Activated T-cell treated with anti-CD3 and anti-CD28 coated beads, Interleukin-2, amount 50 U/mL, for 72 hours (primary cell): ENCODE measurements at regions not wholly inside any gene's neighbourhood (a gene's known extent, or its start where the extent isn't known, plus 50 kb on each side); places are given as distances from the start of the nearest gene placed in this dataset.

Experiments
- ATAC-seq, 2 donors: fragments of 150-1000 bp; cut with Tn5 transposase; replicated peaks in 1 of 2; 2 replicates each; pipeline ENCODE4 v1.10.0; 2021; ENCODE audit warnings: moderate library complexity in 2 of 2, mild to moderate bottlenecking in 1 of 2
- DNase-seq, 2 donors: peaks; one replicate each; pipeline ENCODE4 v3.0.0; 2021 to 2022; ENCODE audit warnings: mixed read lengths in 1 of 2
- H3K27ac Mint-ChIP-seq: one replicate; pipeline ENCODE4 v1.8.0; 2022; ENCODE audit warnings: mild to moderate bottlenecking, moderate library complexity, mixed read lengths
- H3K27me3 Mint-ChIP-seq: one replicate; pipeline ENCODE4 v1.8.0; 2022; ENCODE audit warnings: low read depth, mixed read lengths
- H3K36me3 Mint-ChIP-seq, 2 donors: one replicate each; pipeline ENCODE4 v1.8.0; 2022; ENCODE audit warnings: mixed read lengths in 2 of 2, mild to moderate bottlenecking in 1 of 2; ENCODE audit not compliant: insufficient read depth in 2 of 2
- H3K4me1 Mint-ChIP-seq: one replicate; pipeline ENCODE4 v1.8.0; 2022; ENCODE audit warnings: low read depth, mixed read lengths
- H3K4me3 Mint-ChIP-seq, 2 donors: one replicate each; pipeline ENCODE4 v1.8.0; 2022; ENCODE audit warnings: mild to moderate bottlenecking in 2 of 2, mixed read lengths in 2 of 2, moderate library complexity in 2 of 2
- H3K9me3 Mint-ChIP-seq, 2 donors: one replicate each; pipeline ENCODE4 v1.8.0; 2022; ENCODE audit warnings: mixed read lengths in 2 of 2

DNA sequence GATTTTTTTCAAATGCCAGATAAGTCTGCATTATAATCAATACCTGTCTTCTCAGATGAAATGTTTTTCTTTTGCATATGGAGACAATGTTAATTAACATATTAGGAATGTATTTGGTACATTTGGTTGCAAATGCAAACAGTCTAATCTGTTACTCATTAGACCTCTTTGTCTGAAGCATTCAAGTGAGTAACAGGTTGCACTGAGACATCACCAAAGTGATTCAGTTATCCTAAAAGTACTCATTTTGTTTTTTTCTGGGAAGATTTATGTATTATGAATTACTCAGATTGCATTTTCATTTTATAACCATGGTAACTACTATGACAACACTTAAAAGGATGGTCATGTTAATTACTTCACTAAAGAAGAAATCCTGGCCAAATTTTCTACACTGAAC, 513.6 kb downstream of the HTR7 start:
- no peaks in the 10 kb centered on the region for H3K4me1 Mint-ChIP-seq
- H3K9me3 Mint-ChIP-seq, result peaks cover 0 to 5% of the 10 kb centered on the region in 2 donors
- no peaks in the 10 kb centered on the region for H3K27me3 Mint-ChIP-seq
- H3K36me3 Mint-ChIP-seq, result no peaks in the 10 kb centered on the region
- no peak overlapping the region for H3K27ac Mint-ChIP-seq
- no peak overlapping the region for H3K4me3 Mint-ChIP-seq
- ATAC-seq (no peak), DNase-seq (no peak)

DNA sequence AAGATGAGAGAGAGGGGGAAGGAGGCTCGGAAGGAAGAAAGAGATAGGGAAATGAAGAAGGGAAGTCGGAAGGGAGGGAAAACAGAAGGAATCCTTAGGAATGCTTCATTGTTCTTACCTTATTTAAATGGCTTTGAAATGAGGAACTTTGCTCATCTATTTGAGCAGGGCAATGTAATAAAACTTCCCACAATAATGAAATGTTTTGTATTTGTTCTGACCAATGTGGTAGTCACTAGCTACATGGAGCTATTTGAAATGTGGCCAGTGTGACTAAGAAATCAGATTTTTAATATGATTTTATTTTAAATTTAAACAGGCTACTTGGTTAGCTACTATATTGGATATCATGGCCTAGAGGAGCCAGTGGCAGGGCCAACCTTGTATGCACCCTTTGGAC, 510.6 kb downstream of the HTR7 start:
- no peaks in the 10 kb centered on the region for H3K4me1 Mint-ChIP-seq
- H3K36me3 Mint-ChIP-seq, result no peaks in the 10 kb centered on the region
- H3K9me3 Mint-ChIP-seq, result peaks cover 0 to 3% of the 10 kb centered on the region in 2 donors
- no peaks in the 10 kb centered on the region for H3K27me3 Mint-ChIP-seq
- no peak for ATAC-seq
- DNase-seq, result no peak
- H3K4me3 Mint-ChIP-seq, result no peak overlapping the region
- H3K27ac Mint-ChIP-seq, result no peak overlapping the region

DNA sequence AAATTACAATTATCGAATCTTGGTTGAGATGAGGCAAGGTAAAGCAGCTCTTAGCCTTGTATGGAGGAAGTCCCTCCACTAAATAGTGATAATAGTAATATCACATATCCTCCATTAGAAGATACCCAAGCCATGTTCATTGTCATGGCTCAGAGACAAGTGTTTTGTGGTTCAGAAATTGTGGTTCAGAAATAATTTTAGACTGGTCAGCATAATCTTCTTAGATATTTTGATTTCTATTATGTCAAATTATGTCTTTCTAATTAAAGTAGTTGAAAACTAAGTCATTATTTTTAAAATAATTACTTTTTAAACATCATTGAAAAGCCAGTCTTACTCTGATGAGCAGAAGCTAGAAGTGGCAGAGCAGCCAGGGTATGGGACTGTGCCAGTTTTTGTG, 507.7 kb downstream of the HTR7 start:
- H3K27me3 Mint-ChIP-seq, result no peaks in the 10 kb centered on the region
- H3K4me1 Mint-ChIP-seq, result no peaks in the 10 kb centered on the region
- H3K9me3 Mint-ChIP-seq, result peaks cover 3 to 4% of the 10 kb centered on the region in 2 donors
- ATAC-seq (no peak), DNase-seq (no peak)
- H3K27ac Mint-ChIP-seq, result no peak overlapping the region
- no peaks in the 10 kb centered on the region for H3K36me3 Mint-ChIP-seq
- no peak overlapping the region for H3K4me3 Mint-ChIP-seq

DNA sequence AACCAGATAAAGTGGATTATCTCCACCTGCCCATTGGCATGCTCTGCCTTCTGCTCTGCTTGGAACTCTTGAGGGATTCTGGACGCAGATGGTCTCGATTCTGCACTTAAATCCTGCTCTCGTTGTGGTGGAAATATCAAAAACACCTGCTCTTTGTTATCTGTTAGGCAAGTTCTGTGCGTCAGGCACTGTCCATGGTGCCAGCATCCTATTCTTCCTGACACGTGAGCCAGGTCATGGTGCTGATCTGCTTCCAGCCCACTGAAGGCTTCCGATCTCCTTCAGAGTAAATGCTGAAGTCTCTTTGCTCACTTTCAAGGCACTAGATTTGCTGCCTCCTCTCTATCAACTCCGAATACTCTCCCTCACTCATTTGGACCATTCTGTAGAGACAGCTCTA, 505.6 kb downstream of the HTR7 start:
- Mint-ChIP-seq H3K9me3 (peaks cover 3 to 6% of the 10 kb centered on the region in 2 donors), H3K4me3 (no peak overlapping the region), H3K36me3 (no peaks in the 10 kb centered on the region), H3K27me3 (no peaks in the 10 kb centered on the region), H3K27ac (no peak overlapping the region), H3K4me1 (no peaks in the 10 kb centered on the region)
- DNase-seq (no peak), ATAC-seq (no peak)

DNA sequence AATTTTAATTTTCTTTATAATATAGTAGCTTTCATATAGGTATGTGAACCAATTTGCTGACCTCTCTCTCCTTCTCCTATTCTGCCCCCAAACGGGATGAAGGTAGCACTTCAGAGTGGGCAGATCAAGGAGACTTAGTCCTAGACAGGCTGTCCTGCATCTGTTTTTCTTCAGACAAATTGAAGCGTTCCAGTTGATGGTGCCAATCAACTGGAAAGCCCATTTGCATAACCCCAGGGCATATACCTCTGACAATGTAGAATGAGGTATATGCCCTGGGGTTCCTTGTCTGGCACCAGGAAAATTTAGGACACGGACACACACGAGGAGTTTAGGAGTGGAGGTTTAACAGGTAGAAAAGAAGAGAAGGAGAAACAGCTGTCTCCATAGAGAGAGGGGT, 502.9 kb downstream of the HTR7 start:
- ATAC-seq (no peak), DNase-seq (no peak)
- Mint-ChIP-seq H3K36me3 (peaks cover 0 to 1% of the 10 kb centered on the region in 2 donors), H3K9me3 (peaks cover 3 to 6% of the 10 kb centered on the region in 2 donors), H3K27me3 (no peaks in the 10 kb centered on the region), H3K4me1 (no peaks in the 10 kb centered on the region), H3K4me3 (no peak overlapping the region), H3K27ac (no peak overlapping the region)

DNA sequence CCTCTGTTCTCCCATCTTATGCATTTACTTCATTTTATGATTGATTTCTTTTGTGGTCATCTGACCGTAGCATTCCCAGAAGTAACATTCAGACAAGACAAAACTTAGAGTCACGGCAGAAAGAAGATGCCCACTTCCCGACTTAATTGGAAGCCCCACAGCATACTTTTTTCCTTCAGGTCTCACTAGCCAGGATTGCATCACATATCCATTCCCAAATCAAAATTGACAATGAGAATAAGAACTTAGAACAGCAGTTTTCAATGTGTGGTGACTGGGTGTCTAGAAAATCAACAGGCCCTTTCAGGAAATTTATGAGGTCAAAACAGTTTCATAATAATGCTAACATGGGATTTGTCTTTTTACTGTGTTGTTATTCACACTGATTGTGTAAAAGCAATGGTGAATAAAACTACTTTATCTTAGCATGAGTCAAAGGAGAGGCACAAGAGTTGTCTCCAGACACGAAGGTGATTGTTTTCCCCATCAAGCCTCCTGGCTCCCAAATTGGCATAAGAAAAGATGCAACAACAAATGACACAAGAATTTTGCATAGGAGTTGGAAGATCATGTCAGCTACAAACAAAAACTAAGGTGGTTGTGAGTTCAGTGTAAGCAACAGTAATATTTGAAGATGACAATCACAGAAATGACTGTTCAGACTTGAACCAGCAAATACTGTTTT, 493.9 kb downstream of the HTR7 start:
- no peaks in the 10 kb centered on the region for H3K9me3 Mint-ChIP-seq
- H3K4me3 Mint-ChIP-seq, result no peak overlapping the region
- H3K27me3 Mint-ChIP-seq, result no peaks in the 10 kb centered on the region
- H3K36me3 Mint-ChIP-seq, result peaks cover 0 to 1% of the 10 kb centered on the region in 2 donors
- H3K4me1 Mint-ChIP-seq, result no peaks in the 10 kb centered on the region
- DNase-seq (no peak), ATAC-seq (no peak)
- no peak overlapping the region for H3K27ac Mint-ChIP-seq

DNA sequence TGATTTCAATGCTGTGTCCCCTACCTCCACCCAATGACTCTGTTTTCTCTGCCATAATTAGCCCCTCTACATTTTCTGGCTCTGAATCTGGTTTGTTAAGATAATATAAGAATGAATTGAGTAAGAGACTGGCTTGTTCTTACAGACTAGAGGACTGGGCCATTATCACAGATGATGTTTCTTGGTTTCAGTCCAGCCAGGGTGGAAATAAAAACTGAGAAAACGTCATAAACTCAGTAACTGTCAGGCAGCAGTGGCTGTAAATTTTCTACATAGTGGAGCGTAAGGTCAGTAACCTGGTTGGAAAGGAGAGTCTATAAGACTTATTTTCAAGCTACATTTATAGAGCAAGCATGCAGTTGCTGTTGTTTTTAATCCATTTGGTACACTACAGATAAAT, 485.4 kb downstream of the HTR7 start:
- DNase-seq, result no peak
- no peak overlapping the region for H3K4me3 Mint-ChIP-seq
- H3K9me3 Mint-ChIP-seq, result no peaks in the 10 kb centered on the region
- ATAC-seq, result no peak
- H3K27me3 Mint-ChIP-seq, result no peaks in the 10 kb centered on the region
- H3K36me3 Mint-ChIP-seq, result no peaks in the 10 kb centered on the region
- H3K27ac Mint-ChIP-seq, result no peak overlapping the region
- no peaks in the 10 kb centered on the region for H3K4me1 Mint-ChIP-seq

DNA sequence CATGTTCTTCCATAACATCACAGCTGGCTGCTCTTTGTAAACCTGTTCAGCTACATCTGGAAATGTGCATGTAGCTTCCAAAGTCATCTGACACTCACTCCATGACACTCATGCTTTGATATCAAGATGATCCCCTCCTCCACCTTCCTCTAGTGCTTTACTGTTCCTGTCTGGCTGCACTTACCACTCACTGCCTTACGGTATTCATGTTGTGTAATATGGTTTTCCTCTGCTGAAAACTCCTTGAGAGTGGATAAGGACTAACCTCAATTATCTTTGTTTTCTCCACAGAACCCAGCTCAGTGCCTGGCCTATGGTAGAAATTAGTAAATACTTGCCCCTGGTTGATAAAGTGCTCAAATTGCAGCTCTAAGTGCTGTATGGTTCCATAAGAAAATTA, 483.9 kb downstream of the HTR7 start:
- H3K4me3 Mint-ChIP-seq, result no peak overlapping the region
- H3K9me3 Mint-ChIP-seq, result no peaks in the 10 kb centered on the region
- H3K27ac Mint-ChIP-seq, result no peak overlapping the region
- DNase-seq, result no peak
- no peaks in the 10 kb centered on the region for H3K36me3 Mint-ChIP-seq
- H3K27me3 Mint-ChIP-seq, result no peaks in the 10 kb centered on the region
- no peak for ATAC-seq
- no peaks in the 10 kb centered on the region for H3K4me1 Mint-ChIP-seq

DNA sequence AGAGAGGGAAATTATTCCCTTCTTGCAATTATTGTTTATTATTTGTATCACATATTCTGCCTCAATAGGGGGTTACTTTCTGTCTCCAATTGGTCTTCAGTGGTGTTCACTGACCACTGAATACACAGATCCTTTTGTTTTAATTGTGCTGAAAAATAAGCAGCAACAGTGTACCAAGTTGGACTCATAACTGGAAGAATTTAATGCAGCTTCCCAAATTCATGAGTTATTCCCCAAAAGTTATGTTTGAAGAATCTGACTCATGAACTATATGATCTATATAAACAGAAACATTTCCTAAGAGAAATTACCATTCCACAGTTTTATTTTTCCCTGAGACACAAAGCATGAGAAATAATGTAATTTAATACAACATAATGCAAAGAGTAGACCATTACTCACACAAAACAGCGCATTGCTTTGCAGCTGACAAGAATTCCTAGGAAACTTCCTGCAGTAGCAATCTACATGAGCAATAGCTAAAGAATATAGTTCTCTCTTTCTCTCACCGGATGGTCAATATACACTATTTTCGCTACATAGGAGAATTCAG, 479.2 kb downstream of the HTR7 start:
- H3K27me3 Mint-ChIP-seq, result no peaks in the 10 kb centered on the region
- no peak overlapping the region for H3K27ac Mint-ChIP-seq
- ATAC-seq (no peak), DNase-seq (no peak)
- no peaks in the 10 kb centered on the region for H3K9me3 Mint-ChIP-seq
- no peaks in the 10 kb centered on the region for H3K36me3 Mint-ChIP-seq
- H3K4me3 Mint-ChIP-seq, result no peak overlapping the region
- H3K4me1 Mint-ChIP-seq, result no peaks in the 10 kb centered on the region

DNA sequence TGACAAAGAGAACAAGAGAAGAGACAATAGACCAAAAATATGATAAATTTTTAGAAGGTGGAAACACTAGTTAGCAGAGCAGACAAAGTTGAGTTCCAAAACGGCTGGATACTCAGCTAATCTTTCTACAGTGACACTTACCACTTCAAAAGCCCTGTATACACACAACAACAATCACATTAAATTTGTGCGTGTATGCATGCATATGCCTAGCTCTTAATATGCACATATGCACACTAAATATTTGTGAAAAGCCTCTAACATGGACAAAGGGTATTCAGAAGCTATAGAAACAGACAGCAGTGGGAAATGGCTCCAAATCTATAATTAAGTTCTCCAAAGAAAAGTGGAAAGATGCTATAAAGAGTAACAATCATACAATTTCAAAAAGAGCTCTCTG, 476.4 kb downstream of the HTR7 start:
- DNase-seq (no peak), ATAC-seq (no peak)
- H3K4me1 Mint-ChIP-seq, result no peaks in the 10 kb centered on the region
- H3K4me3 Mint-ChIP-seq, result no peak overlapping the region
- H3K9me3 Mint-ChIP-seq, result no peaks in the 10 kb centered on the region
- no peaks in the 10 kb centered on the region for H3K27me3 Mint-ChIP-seq
- H3K36me3 Mint-ChIP-seq, result no peaks in the 10 kb centered on the region
- H3K27ac Mint-ChIP-seq, result no peak overlapping the region

DNA sequence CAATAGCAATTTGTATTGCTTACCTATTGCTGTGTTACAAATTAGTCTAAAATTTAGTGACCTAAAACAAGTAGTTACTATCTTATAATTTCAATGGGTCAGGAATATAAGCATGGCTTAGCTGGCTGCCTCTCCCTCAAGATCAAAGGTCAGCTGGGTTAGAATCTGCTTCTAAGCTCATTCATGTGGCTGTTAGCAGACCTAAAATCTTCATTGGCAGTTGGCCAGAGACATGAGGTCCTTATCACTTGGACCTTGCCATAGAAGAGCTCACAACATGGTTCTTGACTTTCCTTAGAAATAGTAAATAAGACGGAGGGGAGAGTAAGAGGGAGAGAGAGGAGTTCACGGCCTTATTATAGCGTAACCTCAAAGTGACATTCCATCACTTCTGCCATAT, 468.0 kb downstream of the HTR7 start:
- Mint-ChIP-seq H3K4me1 (no peaks in the 10 kb centered on the region), H3K27me3 (no peaks in the 10 kb centered on the region), H3K9me3 (no peaks in the 10 kb centered on the region), H3K4me3 (no peak overlapping the region), H3K27ac (no peak overlapping the region), H3K36me3 (no peaks in the 10 kb centered on the region)
- DNase-seq, result no peak
- ATAC-seq, result no peak

DNA sequence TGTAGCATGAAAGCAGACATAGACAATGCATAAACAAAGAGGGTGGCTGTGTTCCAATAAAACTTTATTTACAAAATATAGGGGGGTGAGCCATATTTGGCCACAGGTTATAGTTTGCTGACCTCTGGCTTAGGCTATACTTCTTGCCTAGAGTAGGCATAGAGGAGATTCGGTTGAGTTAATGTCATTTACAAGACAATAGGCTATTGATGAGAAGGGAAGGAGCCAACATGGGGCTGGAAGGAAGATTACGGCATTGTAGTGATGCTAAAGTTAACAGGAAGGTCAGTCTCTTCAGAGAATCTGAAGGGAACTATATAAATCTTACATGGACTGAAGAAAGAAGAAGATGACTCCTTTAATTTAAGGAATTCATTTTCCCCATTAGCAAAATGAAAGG, 463.5 kb downstream of the HTR7 start:
- no peak overlapping the region for H3K27ac Mint-ChIP-seq
- H3K9me3 Mint-ChIP-seq, result no peaks in the 10 kb centered on the region
- no peaks in the 10 kb centered on the region for H3K36me3 Mint-ChIP-seq
- no peak overlapping the region for H3K4me3 Mint-ChIP-seq
- DNase-seq (no peak), ATAC-seq (no peak)
- H3K27me3 Mint-ChIP-seq, result no peaks in the 10 kb centered on the region
- no peaks in the 10 kb centered on the region for H3K4me1 Mint-ChIP-seq

DNA sequence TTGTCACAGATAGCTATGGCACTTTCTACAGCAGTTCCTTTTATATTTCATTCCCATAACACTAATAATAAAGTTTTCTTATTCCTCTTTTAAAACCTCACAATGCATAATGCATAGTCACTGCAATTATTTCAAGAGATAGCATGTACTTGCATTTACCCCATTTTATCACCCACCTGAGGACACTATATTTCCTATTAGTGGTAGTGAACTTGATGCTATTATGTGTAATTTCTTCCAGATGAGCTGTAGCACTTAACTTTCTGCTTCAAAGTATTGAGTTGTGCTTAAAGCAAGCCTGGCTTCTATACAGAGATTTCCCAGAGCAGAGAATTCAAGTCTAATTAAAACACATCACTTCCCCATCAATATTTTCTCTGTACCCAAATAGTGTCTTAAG, 461.1 kb downstream of the HTR7 start:
- no peaks in the 10 kb centered on the region for H3K4me1 Mint-ChIP-seq
- no peak for DNase-seq
- H3K4me3 Mint-ChIP-seq, result no peak overlapping the region
- no peaks in the 10 kb centered on the region for H3K36me3 Mint-ChIP-seq
- no peak for ATAC-seq
- H3K27me3 Mint-ChIP-seq, result no peaks in the 10 kb centered on the region
- no peaks in the 10 kb centered on the region for H3K9me3 Mint-ChIP-seq
- H3K27ac Mint-ChIP-seq, result no peak overlapping the region

DNA sequence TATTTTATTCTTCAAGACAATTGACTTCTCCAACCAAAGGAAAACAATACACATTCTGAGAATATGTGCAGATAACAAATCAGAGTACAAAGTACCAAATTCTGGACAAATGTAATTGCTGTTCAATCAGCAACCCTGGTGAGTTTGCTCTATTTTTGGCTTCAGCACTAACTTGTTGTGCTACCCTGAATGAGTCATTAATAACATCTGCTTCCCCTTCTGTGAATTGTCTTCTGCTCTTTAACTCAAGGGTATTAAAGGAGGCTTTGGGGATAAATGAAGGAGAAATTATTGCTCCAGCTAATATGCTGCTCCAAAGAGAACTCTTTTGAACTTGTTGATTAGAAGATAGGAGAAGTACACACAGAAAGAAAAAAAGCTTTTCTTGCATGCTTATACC, 459.3 kb downstream of the HTR7 start:
- Mint-ChIP-seq H3K4me3 (no peak overlapping the region), H3K9me3 (no peaks in the 10 kb centered on the region), H3K4me1 (no peaks in the 10 kb centered on the region), H3K27me3 (no peaks in the 10 kb centered on the region), H3K36me3 (no peaks in the 10 kb centered on the region), H3K27ac (no peak overlapping the region)
- DNase-seq (no peak), ATAC-seq (no peak)
